ENCODE measurements at regions not wholly inside any gene's neighbourhood (a gene's known extent, or its start where the extent isn't known, plus 50 kb on each side); places are given as distances from the start of the nearest gene placed in this dataset.

DNA sequence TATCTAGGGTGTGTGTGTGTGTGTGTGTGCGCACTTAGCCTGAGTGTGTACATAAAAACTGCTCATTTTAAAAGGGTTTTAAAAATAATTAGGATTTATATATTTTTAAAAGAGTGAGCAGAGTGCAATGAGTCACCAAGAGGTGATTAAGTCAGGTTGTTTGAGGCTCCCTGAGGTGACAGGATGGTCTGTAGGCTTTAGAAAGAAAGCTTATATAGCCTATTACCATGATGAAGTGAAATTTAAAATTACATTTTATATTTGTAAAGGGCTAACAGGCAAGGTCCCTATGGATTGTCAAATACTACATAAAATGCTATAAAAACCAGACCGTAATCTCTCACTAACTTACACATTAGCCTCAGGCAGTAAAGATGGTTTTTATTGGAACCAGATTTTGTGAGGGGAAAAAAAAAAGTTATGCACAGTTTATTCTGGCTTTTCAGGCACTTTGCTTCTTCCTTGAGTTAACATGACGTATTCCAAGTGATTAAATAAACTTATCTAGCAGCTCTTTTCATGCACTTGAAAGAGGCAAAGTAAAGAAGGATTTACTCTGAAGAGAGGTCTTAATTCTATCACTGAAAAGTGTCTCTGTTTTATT is 711.7 kb upstream of the PTBP2 start:
- TF ChIP-seq, protein P1, sequence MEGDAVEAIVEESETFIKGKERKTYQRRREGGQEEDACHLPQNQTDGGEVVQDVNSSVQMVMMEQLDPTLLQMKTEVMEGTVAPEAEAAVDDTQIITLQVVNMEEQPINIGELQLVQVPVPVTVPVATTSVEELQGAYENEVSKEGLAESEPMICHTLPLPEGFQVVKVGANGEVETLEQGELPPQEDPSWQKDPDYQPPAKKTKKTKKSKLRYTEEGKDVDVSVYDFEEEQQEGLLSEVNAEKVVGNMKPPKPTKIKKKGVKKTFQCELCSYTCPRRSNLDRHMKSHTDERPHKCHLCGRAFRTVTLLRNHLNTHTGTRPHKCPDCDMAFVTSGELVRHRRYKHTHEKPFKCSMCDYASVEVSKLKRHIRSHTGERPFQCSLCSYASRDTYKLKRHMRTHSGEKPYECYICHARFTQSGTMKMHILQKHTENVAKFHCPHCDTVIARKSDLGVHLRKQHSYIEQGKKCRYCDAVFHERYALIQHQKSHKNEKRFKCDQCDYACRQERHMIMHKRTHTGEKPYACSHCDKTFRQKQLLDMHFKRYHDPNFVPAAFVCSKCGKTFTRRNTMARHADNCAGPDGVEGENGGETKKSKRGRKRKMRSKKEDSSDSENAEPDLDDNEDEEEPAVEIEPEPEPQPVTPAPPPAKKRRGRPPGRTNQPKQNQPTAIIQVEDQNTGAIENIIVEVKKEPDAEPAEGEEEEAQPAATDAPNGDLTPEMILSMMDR (IDR thresholded peaks at IDR 0.05): no peak
- TF ChIP-seq POLR2A (IDR thresholded peaks at IDR 0.05) (no peak), EP300 (IDR thresholded peaks at IDR 0.05) (no peak)

Data from sigmoid colon (tissue), 4 donors.